Activated CD4-positive, alpha-beta memory T cell treated with anti-CD3 and anti-CD28 coated beads, Interleukin-2, amount 10 ng/mL, durations not matched to agents 7 days and 5 days (primary cell): ENCODE measurements at regions not wholly inside any gene's neighbourhood (a gene's known extent, or its start where the extent isn't known, plus 50 kb on each side); places are given as distances from the start of the nearest gene placed in this dataset.

ENCODE experiments used
- CTCF ChIA-PET: fragments of 350-600 bp; sonication (Branson Sonifier 250); formaldehyde crosslinking; loops from one replicate; lab custom pipeline; 2021; ENCODE audit warnings: antibody characterized with exemption, inconsistent platforms; lab: Charles Lee
- POLR2A ChIA-PET: fragments of 350-600 bp; sonication (Branson Sonifier 250); formaldehyde crosslinking; loops from one replicate; lab custom pipeline; 2021; ENCODE audit warnings: antibody characterized with exemption; lab: Charles Lee
- DNase-seq: peaks from one replicate; pipeline ENCODE4 v3.0.0-alpha.2; 2020
- H3K27ac Mint-ChIP-seq: one replicate; pipeline ENCODE4 v1.8.0; 2021; ENCODE audit warnings: mild to moderate bottlenecking, mixed read lengths
- H3K27me3 Mint-ChIP-seq: one replicate; pipeline ENCODE4 v1.8.0; 2021; ENCODE audit warnings: mixed read lengths
- H3K36me3 Mint-ChIP-seq: one replicate; pipeline ENCODE4 v1.8.0; 2021; ENCODE audit warnings: low read depth, mixed read lengths
- H3K4me1 Mint-ChIP-seq: one replicate; pipeline ENCODE4 v1.8.0; 2021; ENCODE audit warnings: mixed read lengths
- H3K4me3 Mint-ChIP-seq: one replicate; pipeline ENCODE4 v1.8.0; 2021; ENCODE audit warnings: mild to moderate bottlenecking, mixed read lengths
- H3K9me3 Mint-ChIP-seq: one replicate; pipeline ENCODE4 v1.8.0; 2021; ENCODE audit warnings: mixed read lengths

DNA sequence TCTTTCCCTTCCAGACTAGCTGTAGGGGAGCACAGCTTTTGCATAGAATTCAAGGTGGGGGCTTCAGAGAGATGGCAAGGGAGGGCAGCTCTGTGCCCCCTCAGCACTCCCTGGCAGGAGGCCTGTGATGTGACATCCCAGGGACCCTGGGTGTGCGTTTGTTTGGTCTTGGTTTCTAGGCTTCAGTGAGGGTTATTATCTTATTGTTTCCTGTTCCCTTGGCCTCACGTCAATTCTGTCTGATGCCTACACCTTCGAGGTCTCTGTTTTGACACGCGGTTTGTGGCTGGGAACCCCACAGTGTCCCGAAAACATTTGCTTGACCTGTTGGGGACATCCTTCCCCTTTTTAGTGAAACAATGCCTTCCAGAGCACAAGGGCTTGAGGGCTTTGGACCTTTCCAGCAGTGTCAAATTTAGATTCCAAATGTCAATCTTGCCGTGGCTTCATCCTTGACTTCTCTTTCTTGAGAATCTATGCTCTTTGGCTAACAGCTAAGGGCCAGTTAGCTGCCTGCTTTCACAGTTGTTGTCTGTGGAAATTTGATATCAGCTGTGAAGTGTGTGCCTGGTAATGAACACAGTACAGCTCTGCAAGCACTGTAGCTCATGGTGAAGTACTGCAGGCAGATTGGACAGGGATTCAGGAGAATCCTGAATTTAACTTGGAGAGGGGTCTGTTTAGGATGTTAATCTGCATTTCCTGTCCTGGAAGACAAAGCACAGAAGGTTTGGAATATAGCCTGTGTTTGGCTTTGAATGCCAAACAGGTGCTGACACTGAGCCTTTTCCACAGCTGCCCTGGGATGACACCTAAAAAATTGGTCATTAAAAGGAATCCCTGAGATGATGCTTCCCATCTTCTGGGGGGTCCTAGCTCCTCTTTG is 108.2 kb upstream of the CXCR4 start:
- H3K27me3 Mint-ChIP-seq: peaks cover 13% of the 10 kb centered on the region
- H3K4me1 Mint-ChIP-seq: peaks cover 9% of the 10 kb centered on the region
- ChIA-PET POLR2A (interaction anchor here (1.9 kb wide), 1 partner anchor 109 kb away, joined by 4 read pairs; no protein-coding TSS in a partner anchor), CTCF (no interaction called here)
- no peaks in the 10 kb centered on the region for H3K36me3 Mint-ChIP-seq
- H3K27ac Mint-ChIP-seq: no peak overlapping the region
- no peak for DNase-seq
- no peaks in the 10 kb centered on the region for H3K9me3 Mint-ChIP-seq
- H3K4me3 Mint-ChIP-seq: no peak overlapping the region

DNA sequence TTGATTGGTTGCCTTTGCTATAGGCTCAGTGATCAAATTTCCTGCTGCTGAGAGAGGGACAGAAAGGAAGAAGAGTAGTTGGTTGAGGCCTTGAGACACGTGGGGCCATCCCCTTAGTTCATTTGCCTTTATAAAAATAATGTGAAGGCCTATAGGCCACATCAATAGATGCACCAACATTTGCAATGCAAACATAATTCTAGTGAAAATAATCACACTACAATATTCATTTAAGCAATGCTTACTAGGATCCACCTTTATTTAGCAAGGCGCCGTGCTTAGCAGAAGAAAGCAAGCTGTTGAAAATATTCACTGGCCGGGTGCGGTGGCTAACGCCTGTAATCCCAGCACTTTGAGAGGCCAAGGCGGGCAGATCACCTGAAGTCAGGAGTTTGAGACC is 105.3 kb upstream of the CXCR4 start:
- Mint-ChIP-seq H3K4me1 (peaks cover 9% of the 10 kb centered on the region), H3K36me3 (no peaks in the 10 kb centered on the region), H3K27me3 (no peaks in the 10 kb centered on the region), H3K9me3 (no peaks in the 10 kb centered on the region), H3K4me3 (no peak overlapping the region), H3K27ac (no peak overlapping the region)
- CTCF ChIA-PET: interaction anchor here (0.6 kb wide), 1 partner anchor 48 kb away, joined by 3 read pairs; no protein-coding TSS in a partner anchor
- DNase-seq: no peak
- POLR2A ChIA-PET: interaction anchor here (0.5 kb wide), 1 partner anchor 604 kb away, joined by 3 read pairs; no protein-coding TSS in a partner anchor

DNA sequence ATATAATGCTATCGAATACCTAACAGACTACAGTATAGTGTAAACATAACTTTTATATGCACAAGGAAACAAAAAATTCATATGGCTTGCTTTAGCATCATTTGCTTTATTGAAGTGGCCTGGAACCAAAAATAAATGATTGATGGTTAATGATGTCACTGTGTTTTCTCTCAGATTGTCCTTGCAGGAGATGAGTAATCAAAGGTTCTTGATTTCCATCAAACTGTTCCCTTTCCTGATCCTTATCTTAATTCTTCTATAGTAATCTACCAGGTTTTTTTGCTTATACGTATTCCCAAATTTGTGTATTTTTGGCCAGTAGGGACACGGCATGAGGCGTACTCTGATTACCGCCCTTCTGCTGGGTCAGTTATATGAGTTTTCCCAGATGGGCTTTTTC is 104.9 kb upstream of the CXCR4 start:
- Mint-ChIP-seq H3K9me3 (no peaks in the 10 kb centered on the region), H3K36me3 (no peaks in the 10 kb centered on the region), H3K27me3 (no peaks in the 10 kb centered on the region), H3K27ac (no peak overlapping the region), H3K4me3 (no peak overlapping the region), H3K4me1 (peaks cover 9% of the 10 kb centered on the region)
- CTCF ChIA-PET: interaction anchor here (0.6 kb wide), 1 partner anchor 47 kb away, joined by 3 read pairs; no protein-coding TSS in a partner anchor
- POLR2A ChIA-PET: no interaction called here
- no peak for DNase-seq

DNA sequence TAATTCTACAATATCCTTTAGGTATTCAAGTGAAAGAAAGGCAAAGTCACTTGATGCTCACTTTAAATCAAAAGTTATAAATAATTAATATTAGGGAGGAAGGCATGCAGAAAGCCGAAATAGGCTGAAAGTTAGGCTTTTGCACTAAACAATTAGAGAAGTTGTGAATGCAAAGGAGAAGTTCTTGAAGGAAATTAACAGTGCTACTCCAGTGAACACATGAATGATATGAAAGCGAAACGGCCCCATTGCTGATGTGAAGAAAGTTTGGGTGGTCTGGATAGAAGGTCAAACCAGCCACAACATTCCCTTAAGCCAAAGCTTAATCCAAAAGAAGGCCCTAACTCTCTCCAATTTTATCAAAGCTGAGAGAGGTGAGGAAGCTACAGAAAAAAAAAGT is 103.1 kb upstream of the CXCR4 start:
- H3K36me3 Mint-ChIP-seq: no peaks in the 10 kb centered on the region
- peaks cover 7% of the 10 kb centered on the region for H3K27me3 Mint-ChIP-seq
- ChIA-PET POLR2A (no interaction called here), CTCF (no interaction called here)
- peaks cover 4% of the 10 kb centered on the region for H3K4me1 Mint-ChIP-seq
- H3K4me3 Mint-ChIP-seq: no peak overlapping the region
- no peaks in the 10 kb centered on the region for H3K9me3 Mint-ChIP-seq
- no peak for DNase-seq
- H3K27ac Mint-ChIP-seq: no peak overlapping the region

DNA sequence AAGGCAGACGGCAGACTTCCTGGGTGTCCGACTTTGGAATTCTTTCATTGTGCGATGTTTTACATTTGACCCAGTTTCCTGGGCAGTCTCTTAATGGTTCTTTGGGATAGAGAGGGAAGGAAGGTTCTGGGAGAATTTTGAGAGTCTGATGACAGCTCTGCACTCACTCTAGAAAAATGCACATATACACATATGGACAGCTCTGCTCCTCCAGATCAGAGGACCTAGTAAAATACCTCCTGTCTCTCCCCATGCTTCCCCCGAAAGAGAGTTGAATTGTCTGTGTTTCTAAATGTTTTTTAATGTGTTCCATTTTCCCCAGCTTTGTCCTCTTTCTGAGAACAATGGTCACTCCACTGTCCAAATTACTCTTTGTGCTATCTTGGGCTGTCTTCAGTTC is 102.0 kb upstream of the CXCR4 start:
- no peak overlapping the region for H3K4me3 Mint-ChIP-seq
- no peak for DNase-seq
- ChIA-PET CTCF (no interaction called here), POLR2A (interaction anchor here (1.1 kb wide), 1 partner anchor 11 kb away, joined by 3 read pairs; no protein-coding TSS in a partner anchor)
- H3K36me3 Mint-ChIP-seq: no peaks in the 10 kb centered on the region
- peaks cover 7% of the 10 kb centered on the region for H3K27me3 Mint-ChIP-seq
- no peak overlapping the region for H3K27ac Mint-ChIP-seq
- H3K9me3 Mint-ChIP-seq: no peaks in the 10 kb centered on the region
- H3K4me1 Mint-ChIP-seq: no peaks in the 10 kb centered on the region

DNA sequence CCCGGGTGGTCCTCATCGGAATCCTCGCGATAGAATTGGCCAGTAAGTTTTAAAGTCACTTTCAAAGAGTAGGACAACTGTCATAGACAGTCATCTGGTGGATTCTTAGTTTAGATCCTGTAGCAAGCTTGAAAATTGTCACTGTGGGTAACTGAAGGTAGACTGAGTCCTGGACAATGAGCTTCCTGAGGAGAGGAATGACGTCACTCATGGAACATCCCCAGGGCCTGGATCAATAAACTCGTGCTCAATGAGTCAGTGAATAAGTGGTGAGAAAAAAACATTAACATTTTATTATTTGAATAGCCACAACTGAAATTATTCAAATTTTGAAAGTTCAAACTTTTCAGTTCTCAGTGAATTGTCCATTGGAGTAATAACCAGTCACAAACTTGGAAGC is 101.4 kb upstream of the CXCR4 start:
- no peak for DNase-seq
- no peaks in the 10 kb centered on the region for H3K9me3 Mint-ChIP-seq
- POLR2A ChIA-PET: interaction anchor here (1.1 kb wide), 1 partner anchor 12 kb away, joined by 3 read pairs; no protein-coding TSS in a partner anchor
- peaks cover 7% of the 10 kb centered on the region for H3K27me3 Mint-ChIP-seq
- CTCF ChIA-PET: no interaction called here
- no peak overlapping the region for H3K27ac Mint-ChIP-seq
- H3K4me3 Mint-ChIP-seq: no peak overlapping the region
- no peaks in the 10 kb centered on the region for H3K36me3 Mint-ChIP-seq
- H3K4me1 Mint-ChIP-seq: no peaks in the 10 kb centered on the region

DNA sequence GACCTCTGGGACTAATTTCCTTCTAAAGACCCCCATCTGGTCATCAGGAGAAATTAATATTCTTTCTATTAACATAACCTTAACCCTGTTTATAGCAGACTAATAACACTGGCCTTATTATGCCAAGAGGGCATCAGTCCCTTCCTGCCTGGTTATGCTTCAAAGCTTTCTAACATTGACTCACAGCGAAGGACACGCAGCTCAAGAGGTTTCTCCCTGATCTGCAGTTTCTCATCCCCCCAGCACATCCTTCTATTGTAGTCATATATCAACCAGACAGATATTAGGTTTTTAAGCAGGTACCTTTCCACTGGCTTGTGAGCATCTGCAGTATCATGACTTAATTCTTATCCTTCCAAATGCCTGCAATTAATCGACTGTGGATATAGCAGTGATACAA is 100.0 kb upstream of the CXCR4 start:
- ChIA-PET POLR2A (interaction anchor here (0.9 kb wide), 1 partner anchor 15 kb away, joined by 3 read pairs; no protein-coding TSS in a partner anchor), CTCF (no interaction called here)
- peaks cover 6% of the 10 kb centered on the region for H3K4me1 Mint-ChIP-seq
- H3K9me3 Mint-ChIP-seq: peaks cover 3% of the 10 kb centered on the region
- no peak overlapping the region for H3K27ac Mint-ChIP-seq
- H3K36me3 Mint-ChIP-seq: no peaks in the 10 kb centered on the region
- no peak overlapping the region for H3K4me3 Mint-ChIP-seq
- H3K27me3 Mint-ChIP-seq: peaks cover 10% of the 10 kb centered on the region
- no peak for DNase-seq

DNA sequence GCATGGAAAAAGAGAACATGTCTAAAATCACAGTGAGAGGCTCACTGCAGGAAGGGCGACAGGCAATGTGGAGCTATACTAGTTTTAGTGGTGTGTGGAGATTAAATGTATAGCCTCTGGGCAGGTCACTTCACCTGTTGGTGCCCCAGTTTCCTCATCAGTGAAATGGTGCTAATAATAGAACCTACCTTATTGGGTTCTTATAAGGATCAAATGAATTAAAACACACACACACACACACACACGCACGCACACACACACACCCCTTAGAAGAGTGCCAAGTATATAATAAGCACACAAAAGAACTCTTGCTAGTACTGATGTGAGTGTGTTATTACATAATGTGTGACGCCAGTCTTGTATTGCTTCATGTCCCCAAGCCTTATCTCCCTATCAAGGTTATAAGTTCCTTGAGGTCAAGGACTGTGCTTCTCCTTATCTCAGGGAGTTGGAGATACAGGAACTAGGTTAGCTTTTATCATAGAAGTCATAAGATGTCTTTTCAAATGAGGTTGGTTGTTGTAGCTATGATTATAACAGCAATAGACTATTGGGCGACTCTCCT is 98.0 kb upstream of the CXCR4 start:
- no peak for DNase-seq
- peaks cover 10% of the 10 kb centered on the region for H3K27me3 Mint-ChIP-seq
- ChIA-PET POLR2A (no interaction called here), CTCF (no interaction called here)
- peaks cover 3% of the 10 kb centered on the region for H3K9me3 Mint-ChIP-seq
- peaks cover 18% of the 10 kb centered on the region for H3K4me1 Mint-ChIP-seq
- no peaks in the 10 kb centered on the region for H3K36me3 Mint-ChIP-seq
- H3K27ac Mint-ChIP-seq: no peak overlapping the region
- H3K4me3 Mint-ChIP-seq: no peak overlapping the region

DNA sequence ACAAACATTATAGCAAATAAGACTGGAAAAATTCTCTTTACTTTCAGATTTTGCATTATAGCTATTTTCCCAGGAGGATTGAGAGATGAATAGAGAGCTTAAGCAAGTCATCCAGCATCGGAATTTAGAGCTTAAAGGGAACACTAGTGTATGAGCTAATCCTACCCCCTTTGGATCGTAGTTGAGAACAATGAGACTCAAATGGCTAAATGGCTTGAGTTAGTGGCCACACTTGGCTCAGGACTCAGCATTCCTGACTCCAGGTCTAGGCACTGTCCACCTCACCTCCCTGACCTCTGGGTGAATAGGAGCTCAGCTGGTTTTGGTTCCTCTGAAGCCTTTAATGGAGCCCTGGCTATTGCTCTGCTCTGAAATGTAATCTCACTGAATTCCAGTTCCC is 97.5 kb upstream of the CXCR4 start:
- Mint-ChIP-seq H3K27me3 (peaks cover 10% of the 10 kb centered on the region), H3K4me3 (no peak overlapping the region)
- POLR2A ChIA-PET: no interaction called here

DNA sequence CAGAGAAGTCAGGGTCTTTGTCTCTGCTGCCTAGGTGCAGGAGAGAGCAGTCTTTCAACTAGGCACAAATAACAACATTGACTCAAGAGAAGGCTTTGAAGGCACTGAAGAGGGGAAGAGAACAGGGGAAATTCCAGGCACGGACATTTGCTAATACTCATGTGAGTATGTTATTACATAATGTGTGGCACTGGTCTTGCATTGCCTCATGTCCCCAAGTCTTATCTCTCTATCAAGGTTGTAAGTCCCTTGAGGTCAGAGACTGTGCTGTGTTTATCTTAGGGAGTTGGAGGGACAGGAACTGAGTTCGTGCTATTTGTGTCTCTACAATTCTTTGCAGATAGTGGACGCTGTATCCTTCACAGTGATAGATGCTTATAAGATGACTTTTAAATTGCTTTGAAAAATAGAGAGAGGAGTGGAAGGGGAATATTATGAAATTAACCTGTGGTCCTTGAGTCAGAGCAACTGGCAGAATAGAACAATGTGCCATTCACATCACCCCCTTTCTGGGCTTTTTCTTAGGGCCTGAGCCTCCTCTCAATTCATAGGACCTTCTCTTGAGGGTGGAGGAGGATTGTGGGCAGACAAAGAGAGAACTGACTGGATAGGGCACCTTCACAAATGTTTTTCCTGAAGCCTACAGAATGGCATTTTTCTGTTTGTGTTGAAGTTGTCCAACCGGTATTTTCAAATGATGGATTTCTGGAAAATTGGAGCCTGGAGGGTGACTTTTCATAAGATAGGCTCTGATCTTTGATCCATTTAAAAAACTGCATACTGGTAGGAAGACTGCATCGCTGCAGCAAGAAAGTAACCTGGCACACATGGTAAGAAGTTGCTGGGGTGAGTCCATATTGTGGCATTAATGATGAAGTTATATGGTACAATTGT is 96.6 kb upstream of the CXCR4 start:
- Mint-ChIP-seq H3K4me1 (peaks cover 18% of the 10 kb centered on the region), H3K27me3 (peaks cover 10% of the 10 kb centered on the region), H3K27ac (no peak overlapping the region), H3K36me3 (no peaks in the 10 kb centered on the region), H3K4me3 (no peak overlapping the region), H3K9me3 (peaks cover 10% of the 10 kb centered on the region)
- ChIA-PET CTCF (no interaction called here), POLR2A (no interaction called here)
- DNase-seq: no peak

More for the DNA sequence above, 97.5 kb upstream of the CXCR4 start:
- H3K4me1 Mint-ChIP-seq: peaks cover 18% of the 10 kb centered on the region
- H3K9me3 Mint-ChIP-seq: peaks cover 6% of the 10 kb centered on the region
- H3K36me3 Mint-ChIP-seq: no peaks in the 10 kb centered on the region
- DNase-seq: no peak
- no peak overlapping the region for H3K27ac Mint-ChIP-seq
- CTCF ChIA-PET: no interaction called here

DNA sequence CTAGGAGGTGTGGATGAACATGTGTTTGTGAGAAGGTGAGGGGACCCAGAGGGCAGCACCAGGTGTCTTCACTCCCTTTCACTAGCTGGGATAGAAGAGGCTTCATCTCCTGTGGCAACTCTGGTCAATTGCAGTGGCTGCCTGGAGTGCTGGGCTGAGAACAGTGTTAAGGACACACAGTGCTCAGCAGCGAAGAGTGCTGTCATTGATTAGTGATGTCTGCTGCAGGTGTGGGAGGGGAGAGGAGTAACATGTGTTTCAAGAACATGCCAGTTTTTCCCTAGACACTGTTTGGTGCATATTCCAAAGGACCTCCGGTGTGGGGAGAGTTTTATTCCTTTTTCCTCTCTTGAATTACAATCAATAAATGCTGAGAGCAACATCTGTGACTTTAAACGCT is 95.9 kb upstream of the CXCR4 start:
- peaks cover 10% of the 10 kb centered on the region for H3K27me3 Mint-ChIP-seq
- ChIA-PET CTCF (no interaction called here), POLR2A (interaction anchor here (1.4 kb wide), 1 partner anchor 26 kb away, joined by 3 read pairs; no protein-coding TSS in a partner anchor)
- DNase-seq: no peak
- H3K4me3 Mint-ChIP-seq: no peak overlapping the region
- H3K4me1 Mint-ChIP-seq: peaks cover 18% of the 10 kb centered on the region
- peaks cover 16% of the 10 kb centered on the region for H3K9me3 Mint-ChIP-seq
- H3K27ac Mint-ChIP-seq: no peak overlapping the region
- no peaks in the 10 kb centered on the region for H3K36me3 Mint-ChIP-seq

DNA sequence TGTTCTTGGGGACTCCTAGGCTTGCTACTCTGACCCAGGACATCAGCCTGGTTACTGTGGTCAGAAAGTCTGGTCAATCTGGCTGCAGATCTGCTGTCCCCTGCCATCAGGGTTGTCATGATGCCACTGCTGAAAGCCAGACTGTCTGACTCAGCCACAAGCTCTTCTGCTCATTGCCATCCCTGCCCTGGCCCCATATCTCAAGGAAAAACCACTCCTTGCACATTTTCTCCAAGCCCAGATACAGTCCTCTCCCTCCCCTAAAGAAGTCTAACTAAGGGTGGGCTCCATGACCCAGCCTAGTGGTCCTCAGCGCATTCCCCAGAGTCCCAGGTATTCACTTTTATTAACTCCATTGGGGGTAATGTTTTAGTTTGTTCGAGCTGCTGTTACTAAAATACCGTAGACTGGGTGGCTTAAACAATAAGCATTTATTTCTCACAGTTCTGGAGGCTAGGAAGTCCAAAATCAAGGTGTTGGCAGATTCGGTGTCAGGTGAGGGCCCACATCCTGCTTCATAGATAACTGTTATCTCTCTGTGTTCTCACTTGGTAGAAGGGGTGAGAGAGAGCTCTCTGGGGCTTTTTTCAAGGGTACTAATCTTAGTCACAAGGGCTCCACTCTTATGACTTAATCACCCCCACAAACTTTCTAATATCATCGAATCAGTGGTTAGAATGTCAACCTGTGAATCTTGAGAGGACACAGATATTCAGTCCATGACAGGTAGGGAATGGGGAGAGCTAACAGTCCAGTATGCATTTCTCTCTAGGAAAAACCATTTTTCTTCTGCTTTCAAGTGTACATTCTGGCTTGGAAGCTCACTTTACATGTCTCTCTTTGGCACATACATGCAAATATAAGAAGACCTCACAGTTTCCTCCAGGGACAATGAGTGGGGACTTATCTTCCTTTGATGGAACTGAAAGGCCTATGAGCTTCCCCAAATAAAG is 94.8 kb upstream of the CXCR4 start:
- Mint-ChIP-seq H3K4me3 (no peak overlapping the region), H3K27ac (no peak overlapping the region), H3K27me3 (peaks cover 10% of the 10 kb centered on the region), H3K4me1 (peaks cover 18% of the 10 kb centered on the region), H3K9me3 (peaks cover 16% of the 10 kb centered on the region), H3K36me3 (no peaks in the 10 kb centered on the region)
- peak; percentile 34 for DNase-seq
- ChIA-PET POLR2A (interaction anchor here (1.2 to 1.4 kb wide), 3 partner anchors 27 to 94 kb away, joined by 3 to 5 read pairs (median 4); partner anchors contain the start of gene CXCR4), CTCF (interaction anchor here (0.9 to 1.4 kb wide), 2 partner anchors 20 to 299 kb away, joined by 3 to 4 read pairs; no protein-coding TSS in a partner anchor)
